ENCODE measurements at regions not wholly inside any gene's neighbourhood (a gene's known extent, or its start where the extent isn't known, plus 50 kb on each side); places are given as distances from the start of the nearest gene placed in this dataset.

GRCh38 chr12:91810077-91810476, 335.6 kb downstream of the BTG1 start:
- TF ChIP-seq CTCF (conservative IDR thresholded peaks at IDR 0.05; ENCODE audit: low read length) (no peak), EZH2phosphoT487 (IDR thresholded peaks at IDR 0.05; ENCODE audit: borderline replicate concordance, low read depth, low read length) (no peak)
